GM20000 (cell line): ENCODE measurements at regions not wholly inside any gene's neighbourhood (a gene's known extent, or its start where the extent isn't known, plus 50 kb on each side); places are given as distances from the start of the nearest gene placed in this dataset.

Experiments
- DNase-seq: peaks from one replicate; pipeline ENCODE4 v3.0.0; 2012; ENCODE audit warnings: low spot score
- CTCF ChIP-seq: IDR thresholded peaks from 2 replicates; pipeline ENCODE4 v1.5.1; 2012; ENCODE audit warnings: mild to moderate bottlenecking, control low read depth; ENCODE audit errors: extremely low read depth, missing control alignments

- DNase-seq, result no peak
- no peak for TF ChIP-seq CTCF
Observed at GRCh38 chr12:47293406-47293805, 213.6 kb upstream of the AMIGO2 start.

DNA sequence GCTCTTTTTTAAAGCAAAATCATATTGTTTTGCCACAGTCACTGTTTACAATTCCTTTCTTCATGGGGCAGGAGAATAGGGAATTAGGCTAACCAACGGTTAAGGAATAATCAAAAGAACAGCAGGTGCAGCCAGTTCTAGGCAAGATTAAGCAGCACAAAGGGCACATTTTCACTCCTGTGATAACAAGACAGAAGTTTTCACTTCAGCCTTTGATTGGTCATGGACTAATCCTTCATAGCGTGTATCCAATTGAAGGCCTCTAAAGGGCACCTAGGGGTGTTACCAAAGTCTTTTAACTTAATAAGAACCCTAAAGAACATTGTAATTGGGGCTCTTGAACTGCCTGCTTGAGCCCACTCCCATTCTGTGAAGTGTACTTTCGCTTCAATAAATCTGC, 206.9 kb upstream of the AMIGO2 start:
- DNase-seq, result no peak
- TF ChIP-seq CTCF, result no peak
